Kidney (tissue), 13 donors: ENCODE measurements at regions not wholly inside any gene's neighbourhood (a gene's known extent, or its start where the extent isn't known, plus 50 kb on each side); places are given as distances from the start of the nearest gene placed in this dataset.

Experiments
- DNase-seq, 5 donors: peaks; one replicate each; pipeline ENCODE4 v3.0.0-alpha.2; 2013 to 2020
- FAIRE-seq: peaks from 2 replicates; lab custom pipeline; 2012; peaks lifted over from hg19 to GRCh38; lab: Jason Lieb, UNC
- H3K27ac ChIP-seq, 2 donors: one replicate each; pipeline ENCODE4 v1.7.0; 2013; ENCODE audit warnings: low read depth in 2 of 2, low read length in 2 of 2, inconsistent platforms in 1 of 2
- H3K27me3 ChIP-seq: one replicate; pipeline ENCODE4 v1.7.1; 2013; ENCODE audit warnings: low read length, inconsistent platforms; ENCODE audit not compliant: control insufficient read depth, insufficient read depth
- H3K36me3 ChIP-seq, 3 donors: one replicate each; pipeline versions ENCODE4 v1.7.0 to v1.7.1; 2013; ENCODE audit warnings: low read length in 3 of 3, control low read depth in 1 of 3, inconsistent platforms in 1 of 3; ENCODE audit not compliant: insufficient read depth in 3 of 3, control insufficient read depth in 2 of 3
- H3K4me1 ChIP-seq, 3 donors: one replicate each; pipeline versions ENCODE4 v1.7.0 to v1.7.1; 2013; ENCODE audit warnings: low read length in 3 of 3, inconsistent platforms in 1 of 3, low read depth in 1 of 3; ENCODE audit not compliant: control insufficient read depth in 2 of 3, insufficient read depth in 2 of 3
- H3K4me3 ChIP-seq, 3 donors: one replicate each; pipeline versions ENCODE4 v1.7.0 to v1.8.1; 2013; ENCODE audit warnings: low read length in 3 of 3, control low read depth in 1 of 3, inconsistent platforms in 1 of 3
- H3K9ac ChIP-seq, 3 donors: one replicate each; pipeline versions ENCODE4 v1.7.0 to v1.7.1; 2013; ENCODE audit warnings: low read length in 3 of 3, control low read depth in 1 of 3, inconsistent platforms in 1 of 3
- H3K9me3 ChIP-seq, 3 donors: one replicate each; pipeline versions ENCODE4 v1.7.0 to v1.7.1; 2013; ENCODE audit warnings: low read length in 3 of 3, control low read depth in 1 of 3, inconsistent platforms in 1 of 3; ENCODE audit not compliant: control insufficient read depth in 2 of 3, insufficient read depth in 1 of 3
- CTCF ChIP-seq: IDR thresholded peaks from 3 replicates; pipeline ENCODE4 v1.5.1; 2012; ENCODE audit warnings: mild to moderate bottlenecking, moderate library complexity, borderline replicate concordance; ENCODE audit not compliant: insufficient read depth; ENCODE audit errors: extremely low read depth
- intact Hi-C: fragments of 100-400 bp; cut with DNase I; formaldehyde crosslinking; loops from one replicate; pipeline ENCODE4 v1.11.1; 2022
- donor health status: control.
- donor health status: control.
- donor health status: control.
- donor health status: control.
- donor health status: control.
- donor health status: DM: yes; HTN: yes; CAD: no.
- donor health status: Normal renal cell carcinoma (clear cell type).

GRCh38 chr5:175808711-175809110 lies 62.7 kb upstream of the CPLX2 start:
- Histone ChIP-seq H3K9ac (no peak overlapping the region), H3K27me3 (no peaks in the 10 kb centered on the region), H3K4me1 (no peaks in the 10 kb centered on the region), H3K36me3 (no peaks in the 10 kb centered on the region), H3K4me3 (no peak overlapping the region), H3K9me3 (no peaks in the 10 kb centered on the region), H3K27ac (no peak overlapping the region)
- intact Hi-C loops, result no loop called here
- no peak for TF ChIP-seq CTCF
- FAIRE-seq (no peak), DNase-seq (no peak)

- no peak for TF ChIP-seq CTCF
- Histone ChIP-seq H3K27me3 (no peaks in the 10 kb centered on the region), H3K4me3 (no peak overlapping the region), H3K36me3 (no peaks in the 10 kb centered on the region), H3K27ac (no peak overlapping the region), H3K4me1 (no peaks in the 10 kb centered on the region), H3K9ac (no peak overlapping the region), H3K9me3 (no peaks in the 10 kb centered on the region)
- intact Hi-C loops, result no loop called here
- DNase-seq (peak in 3 of 5 donors; percentile 29 to 54 (median 49)), FAIRE-seq (no peak)
These were observed 61.8 kb upstream of the CPLX2 start for GRCh38 chr5:175809531-175810121.

- Histone ChIP-seq H3K9me3 (no peaks in the 10 kb centered on the region), H3K36me3 (no peaks in the 10 kb centered on the region), H3K27ac (no peak overlapping the region), H3K4me3 (no peak overlapping the region), H3K4me1 (no peaks in the 10 kb centered on the region), H3K27me3 (no peaks in the 10 kb centered on the region), H3K9ac (no peak overlapping the region)
- DNase-seq (no peak), FAIRE-seq (no peak)
- intact Hi-C loops, result no loop called here
- no peak for TF ChIP-seq CTCF
These were observed 60.9 kb upstream of the CPLX2 start for GRCh38 chr5:175810457-175810856.

- H3K9me3 ChIP-seq, result no peaks in the 10 kb centered on the region
- no peaks in the 10 kb centered on the region for H3K4me1 ChIP-seq
- no peak overlapping the region for H3K4me3 ChIP-seq
- no peaks in the 10 kb centered on the region for H3K27me3 ChIP-seq
- H3K9ac ChIP-seq, result no peak overlapping the region
- DNase-seq (no peak), FAIRE-seq (no peak)
- no peaks in the 10 kb centered on the region for H3K36me3 ChIP-seq
- TF ChIP-seq CTCF, result no peak
- intact Hi-C loops, result no loop called here
- no peak overlapping the region for H3K27ac ChIP-seq
These were observed 59.8 kb upstream of the CPLX2 start for GRCh38 chr5:175811589-175811988.
